Heart right ventricle (tissue), 16 donors: ENCODE measurements at regions not wholly inside any gene's neighbourhood (a gene's known extent, or its start where the extent isn't known, plus 50 kb on each side); places are given as distances from the start of the nearest gene placed in this dataset.

Source experiments
- ATAC-seq, 8 donors: fragments of 200-7000 bp; cut with Tn5 transposase; one replicate each; pipeline ENCODE4 v1.9.1; 2020; ENCODE audit warnings: mild to moderate bottlenecking in 8 of 8, moderate library complexity in 8 of 8, moderate number of reproducible peaks in 1 of 8
- DNase-seq, 2 donors: peaks; one replicate each; pipeline ENCODE4 v3.0.0-alpha.2; 2020
- H3K27ac ChIP-seq, 10 donors: fragments of 200-600 bp; sonication (generic) in 2 of 10; one replicate each; pipeline versions ENCODE4 v1.5.0 to v1.8.0; 2020 to 2022; ENCODE audit warnings: mild to moderate bottlenecking in 3 of 10
- H3K27me3 ChIP-seq, 7 donors: fragments of 200-600 bp; one replicate each; pipeline ENCODE4 v1.8.0; 2021 to 2022; ENCODE audit warnings: mild to moderate bottlenecking in 2 of 7
- H3K36me3 ChIP-seq, 9 donors: fragments of 200-600 bp; sonication (generic) in 1 of 9; one replicate each; pipeline versions ENCODE4 v1.5.0 to v1.8.0; 2020 to 2022; ENCODE audit warnings: mild to moderate bottlenecking in 2 of 9
- H3K4me1 ChIP-seq, 9 donors: fragments of 200-600 bp; sonication (generic) in 1 of 9; one replicate each; pipeline versions ENCODE4 v1.5.0 to v1.8.0; 2020 to 2022; ENCODE audit warnings: mild to moderate bottlenecking in 4 of 9
- H3K4me3 ChIP-seq, 10 donors: fragments of 200-600 bp; sonication (generic) in 2 of 10; one replicate each; pipeline versions ENCODE4 v1.5.0 to v1.8.0; 2020 to 2022; ENCODE audit warnings: mild to moderate bottlenecking in 7 of 10, moderate library complexity in 2 of 10
- H3K9me3 ChIP-seq, 11 donors: fragments of 200-600 bp in 10 of 11; sonication (generic) in 2 of 11; one replicate each; pipeline versions ENCODE4 v1.5.0 to v1.8.0; 2013 to 2022; ENCODE audit warnings: mild to moderate bottlenecking in 2 of 11, control low read depth in 1 of 11, moderate library complexity in 1 of 11
- CTCF ChIP-seq, 9 donors: fragments of 200-600 bp; sonication (generic) in 2 of 9; IDR thresholded peaks; one replicate each; pipeline versions ENCODE4 v1.5.0 to v1.8.0; 2021 to 2022; ENCODE audit warnings: antibody characterized with exemption in 9 of 9, mild to moderate bottlenecking in 5 of 9, moderate library complexity in 1 of 9
- WGBS, 2 donors: extraction: QIAGEN DNeasy Blood & Tissue Kit; methylation state at CpG; one replicate each; pipeline ENCODE4 v1.1.7; 2013; ENCODE audit warnings: inconsistent platforms in 1 of 2; 5-methylcytosine and 5-hydroxymethylcytosine counted together
- intact Hi-C, 10 donors: fragments of 100-400 bp; cut with DNase I; formaldehyde crosslinking; loops; one replicate each; pipeline versions ENCODE4 v1.11.1 to v1.14.2; 2022
- donor health status: Arrhythmogenic right ventricular cardiomyopathy.
- donor health status: ischemic (EF 13 %, LVEDD 7.1; RV severe dilation, severe dysfunction).
- donor health status: healthy with polysubstance abuse.
- donor health status: DM: no; HTN: yes; CAD: no.
- donor health status: DM: no; HTN: no; CAD: no.
- donor health status: ischemic (EF 25% LVEDD 6.9; RV normal size, moderate dysfunction).
- donor health status: ischemic (EF 25% LVEDD 5.7; RV mildly dilated, moderate dysfunction).
- donor health status: healthy.
- donor health status: DM: yes; HTN: yes; CAD: no.
- donor health status: Ischemic cardiomyopathy.
- donor health status: ischemic (EF 35%, LVEDD 5.7; RV mildly dilated, moderate dysfunction).
- donor health status: nonischemic (EF 11% LVEDD 7.7; RV severe dilation, severe dysfunction).
- donor health status: DM: yes; HTN: yes; CAD: no.
- donor health status: PGD.
- donor health status: ischemic (EF 29% LVEDD 5.4; RV normal size, mild dysfunction).
- donor health status: nonischemic (EF 23%, LVEDD 6.1; RV moderate dilation, normal function).

GRCh38 chr2:84181927-84182326, 277.2 kb downstream of the SUCLG1 start:
- Histone ChIP-seq H3K27ac (no peak overlapping the region), H3K9me3 (no peaks in the 10 kb centered on the region), H3K4me1 (no peaks in the 10 kb centered on the region), H3K36me3 (no peaks in the 10 kb centered on the region), H3K27me3 (no peaks in the 10 kb centered on the region), H3K4me3 (no peak overlapping the region)
- peak in 4 of 8 donors; percentile 16 to 51 (median 26) for ATAC-seq
- DNase-seq = peak in 1 of 2 donors; percentile 4
- 27 to 39% methylated on average over 2 of the region's 2 CpGs for WGBS, 2 donors
- TF ChIP-seq CTCF (IDR thresholded peaks at IDR 0.05) = no peak
- intact Hi-C loops = no loop called here

- intact Hi-C loops = no loop called here
- ATAC-seq (no peak), DNase-seq (no peak)
- no peak for TF ChIP-seq CTCF (IDR thresholded peaks at IDR 0.05)
- no peaks in the 10 kb centered on the region for H3K9me3 ChIP-seq
- H3K4me1 ChIP-seq = no peaks in the 10 kb centered on the region
- no peak overlapping the region for H3K4me3 ChIP-seq
- 75 to 78% methylated on average over 6 of the region's 6 CpGs for WGBS, 2 donors
- H3K27ac ChIP-seq = no peak overlapping the region
- H3K36me3 ChIP-seq = no peaks in the 10 kb centered on the region
- H3K27me3 ChIP-seq = no peaks in the 10 kb centered on the region
Measured at GRCh38 chr2:84177733-84178132, 281.3 kb downstream of the SUCLG1 start.

- no peaks in the 10 kb centered on the region for H3K27me3 ChIP-seq
- no peak for TF ChIP-seq CTCF (IDR thresholded peaks at IDR 0.05)
- DNase-seq (no peak), ATAC-seq (no peak)
- no peaks in the 10 kb centered on the region for H3K9me3 ChIP-seq
- no peak overlapping the region for H3K27ac ChIP-seq
- intact Hi-C loops = no loop called here
- H3K4me3 ChIP-seq = no peak overlapping the region
- 86 to 89% methylated on average over 3 of the region's 3 CpGs for WGBS, 2 donors
- no peaks in the 10 kb centered on the region for H3K36me3 ChIP-seq
- H3K4me1 ChIP-seq = no peaks in the 10 kb centered on the region
Measured at GRCh38 chr2:84175970-84176369, 283.1 kb downstream of the SUCLG1 start.

- Histone ChIP-seq H3K27ac (no peak overlapping the region), H3K4me1 (no peaks in the 10 kb centered on the region), H3K27me3 (no peaks in the 10 kb centered on the region), H3K4me3 (no peak overlapping the region), H3K36me3 (no peaks in the 10 kb centered on the region), H3K9me3 (no peaks in the 10 kb centered on the region)
- TF ChIP-seq CTCF (IDR thresholded peaks at IDR 0.05) = no peak
- DNase-seq = no peak
- ATAC-seq = no peak
- 45 to 52% methylated on average over 1 of the region's 1 CpG for WGBS, 2 donors
- intact Hi-C loops = no loop called here
Measured at GRCh38 chr2:84175340-84175739, 283.7 kb downstream of the SUCLG1 start.

- no peak for TF ChIP-seq CTCF (IDR thresholded peaks at IDR 0.05)
- ATAC-seq (no peak), DNase-seq (no peak)
- no peaks in the 10 kb centered on the region for H3K4me1 ChIP-seq
- H3K4me3 ChIP-seq = no peak overlapping the region
- no peaks in the 10 kb centered on the region for H3K27me3 ChIP-seq
- no peak overlapping the region for H3K27ac ChIP-seq
- intact Hi-C loops = no loop called here
- no peaks in the 10 kb centered on the region for H3K9me3 ChIP-seq
- 77 to 78% methylated on average over 1 of the region's 1 CpG for WGBS, 2 donors
- H3K36me3 ChIP-seq = no peaks in the 10 kb centered on the region
Measured at GRCh38 chr2:84173041-84173440, 286.0 kb downstream of the SUCLG1 start.
